ENCODE measurements at regions not wholly inside any gene's neighbourhood (a gene's known extent, or its start where the extent isn't known, plus 50 kb on each side); places are given as distances from the start of the nearest gene placed in this dataset.

DNA sequence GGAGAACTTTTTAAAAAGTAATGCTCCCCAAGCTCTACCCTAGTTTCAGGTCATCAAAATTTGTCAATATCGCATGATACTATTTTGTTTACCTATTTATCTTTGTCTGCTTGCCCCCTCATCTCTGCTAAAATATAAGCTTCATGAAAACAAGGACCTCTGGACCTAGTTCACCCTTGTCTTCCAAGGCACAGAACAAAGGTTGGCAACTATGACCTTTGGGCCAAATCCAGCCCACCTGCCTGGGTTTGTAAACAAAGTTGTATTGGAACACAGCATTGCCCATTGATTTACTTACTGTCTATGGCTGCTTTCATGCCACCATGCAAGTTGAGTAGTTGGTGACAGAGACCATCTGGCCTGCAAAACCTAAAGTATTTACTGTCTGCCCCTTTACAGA lies 462.2 kb upstream of the SUCLG2 start:
- TF ChIP-seq CTCF (IDR thresholded peaks at IDR 0.05; ENCODE audit: low read depth, low read length) (no peak), MAX (IDR thresholded peaks at IDR 0.05; ENCODE audit: low read depth, low read length) (no peak)

Measured in NB4 (cell line).